Activated CD8-positive, alpha-beta memory T cell treated with anti-CD3 and anti-CD28 coated beads, Interleukin-2, amount 50 U/mL, for 1 hour (primary cell): ENCODE measurements at regions not wholly inside any gene's neighbourhood (a gene's known extent, or its start where the extent isn't known, plus 50 kb on each side); places are given as distances from the start of the nearest gene placed in this dataset.
"Not testable (repeated sequence)": the region's sequence is repeated elsewhere in the genome, so short reads cannot be mapped to it uniquely, and the experiment has no call there.

Source experiments
- DNase-seq: peaks from one replicate; pipeline ENCODE4 v3.0.0-alpha.2; 2020; ENCODE audit errors: extremely low read depth

- DNase-seq: no peak
Measured at GRCh38 chr9:95732802-95733688, 142.4 kb upstream of the ERCC6L2 start.

GRCh38 chr9:95731876-95732275 lies 143.6 kb upstream of the ERCC6L2 start:
- DNase-seq: no peak

GRCh38 chr9:95729669-95730368 lies 145.7 kb upstream of the ERCC6L2 start:
- no peak for DNase-seq

- no peak for DNase-seq
Measured at GRCh38 chr9:95729046-95729445, 146.4 kb upstream of the ERCC6L2 start.

- no peak for DNase-seq
Measured at GRCh38 chr9:95727947-95728520, 147.5 kb upstream of the ERCC6L2 start.

GRCh38 chr9:95726756-95727155 lies 148.7 kb upstream of the ERCC6L2 start:
- DNase-seq: no peak

GRCh38 chr9:95725045-95725444 lies 150.4 kb upstream of the ERCC6L2 start:
- DNase-seq: no peak

GRCh38 chr9:95724253-95724991 lies 151.1 kb upstream of the ERCC6L2 start:
- peak; percentile 48 for DNase-seq

GRCh38 chr9:95722141-95722540 lies 153.3 kb upstream of the ERCC6L2 start:
- no peak for DNase-seq

GRCh38 chr9:95721061-95721531 lies 154.4 kb upstream of the ERCC6L2 start:
- DNase-seq: no peak

GRCh38 chr9:95720496-95720895 lies 155.0 kb upstream of the ERCC6L2 start:
- no peak for DNase-seq

- DNase-seq: no peak
Measured at GRCh38 chr9:95719354-95719753, 156.1 kb upstream of the ERCC6L2 start.

GRCh38 chr9:95718263-95718662 lies 157.2 kb upstream of the ERCC6L2 start:
- no peak for DNase-seq

- no peak for DNase-seq
Measured at GRCh38 chr9:95715868-95716435, 159.5 kb upstream of the ERCC6L2 start.

- DNase-seq: no peak
Measured at GRCh38 chr9:95710446-95710845, 165.0 kb upstream of the ERCC6L2 start.

GRCh38 chr9:95696701-95697100 lies 178.8 kb upstream of the ERCC6L2 start:
- DNase-seq: no peak

- no peak for DNase-seq
Measured at GRCh38 chr9:95691435-95691834, 174.7 kb upstream of the PTCH1 start.

- DNase-seq: no peak
Measured at GRCh38 chr9:95689669-95690068, 172.9 kb upstream of the PTCH1 start.

GRCh38 chr9:95684516-95684915 lies 167.7 kb upstream of the PTCH1 start:
- no peak for DNase-seq

- DNase-seq: not testable (repeated sequence)
Measured at GRCh38 chr9:95680306-95680705, 163.5 kb upstream of the PTCH1 start.

GRCh38 chr9:95679874-95680273 lies 163.1 kb upstream of the PTCH1 start:
- DNase-seq: no peak

GRCh38 chr9:95678759-95679158 lies 162.0 kb upstream of the PTCH1 start:
- no peak for DNase-seq
